ENCODE measurements at regions not wholly inside any gene's neighbourhood (a gene's known extent, or its start where the extent isn't known, plus 50 kb on each side); places are given as distances from the start of the nearest gene placed in this dataset.

DNA sequence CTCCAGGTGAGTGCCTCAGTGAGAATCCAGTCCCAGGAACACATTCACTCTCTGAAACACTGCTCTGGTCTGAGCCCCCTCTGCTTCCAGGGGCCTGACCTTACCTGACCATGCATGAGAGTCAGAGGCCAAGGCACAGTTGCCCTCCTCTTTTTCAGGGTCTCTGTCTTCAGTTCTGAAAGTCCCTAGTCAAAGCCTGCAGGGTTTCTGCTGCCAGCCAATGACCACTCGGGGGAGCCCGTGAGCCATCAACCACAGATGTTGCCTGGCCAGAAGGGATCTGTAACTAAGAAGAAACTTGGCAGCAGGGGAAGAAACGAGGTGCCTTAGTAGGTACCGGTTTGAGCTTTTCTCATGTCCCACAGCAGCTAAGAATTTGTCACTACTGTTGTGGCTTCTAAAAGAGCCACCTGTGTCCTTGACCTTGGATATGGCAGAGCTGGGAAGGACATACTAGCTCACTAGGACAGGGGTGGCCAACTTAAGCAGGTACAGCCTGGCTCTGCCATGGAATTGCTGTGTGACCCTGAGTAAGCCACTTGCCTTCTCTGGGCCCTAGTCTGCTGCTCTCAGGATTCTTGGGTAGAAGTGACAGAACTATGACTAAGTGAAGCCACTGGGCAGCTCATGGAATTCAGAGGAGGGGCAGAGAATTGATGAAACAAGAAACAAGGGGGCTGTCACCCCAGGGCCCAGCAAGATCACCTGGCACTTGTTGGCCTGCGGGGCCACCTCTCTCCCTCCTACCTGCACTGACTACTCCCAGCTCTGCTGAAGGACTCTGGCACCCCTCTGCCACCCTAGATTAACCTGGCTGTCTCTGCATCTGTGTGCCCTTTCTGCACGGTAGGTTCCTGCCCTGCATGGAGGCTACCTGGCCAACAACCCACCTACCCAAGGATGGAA is 83.8 kb upstream of the GPR26 start:
- TF ChIP-seq, protein P1, sequence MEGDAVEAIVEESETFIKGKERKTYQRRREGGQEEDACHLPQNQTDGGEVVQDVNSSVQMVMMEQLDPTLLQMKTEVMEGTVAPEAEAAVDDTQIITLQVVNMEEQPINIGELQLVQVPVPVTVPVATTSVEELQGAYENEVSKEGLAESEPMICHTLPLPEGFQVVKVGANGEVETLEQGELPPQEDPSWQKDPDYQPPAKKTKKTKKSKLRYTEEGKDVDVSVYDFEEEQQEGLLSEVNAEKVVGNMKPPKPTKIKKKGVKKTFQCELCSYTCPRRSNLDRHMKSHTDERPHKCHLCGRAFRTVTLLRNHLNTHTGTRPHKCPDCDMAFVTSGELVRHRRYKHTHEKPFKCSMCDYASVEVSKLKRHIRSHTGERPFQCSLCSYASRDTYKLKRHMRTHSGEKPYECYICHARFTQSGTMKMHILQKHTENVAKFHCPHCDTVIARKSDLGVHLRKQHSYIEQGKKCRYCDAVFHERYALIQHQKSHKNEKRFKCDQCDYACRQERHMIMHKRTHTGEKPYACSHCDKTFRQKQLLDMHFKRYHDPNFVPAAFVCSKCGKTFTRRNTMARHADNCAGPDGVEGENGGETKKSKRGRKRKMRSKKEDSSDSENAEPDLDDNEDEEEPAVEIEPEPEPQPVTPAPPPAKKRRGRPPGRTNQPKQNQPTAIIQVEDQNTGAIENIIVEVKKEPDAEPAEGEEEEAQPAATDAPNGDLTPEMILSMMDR (IDR thresholded peaks at IDR 0.05), result peak; percentile 42 to 80 (median 76)
- no peak for TF ChIP-seq POLR2A (IDR thresholded peaks at IDR 0.05)

All from esophagus squamous epithelium (tissue), 4 donors.